KMS-11 (cell line): ENCODE measurements at regions not wholly inside any gene's neighbourhood (a gene's known extent, or its start where the extent isn't known, plus 50 kb on each side); places are given as distances from the start of the nearest gene placed in this dataset.

Source experiments
- H2AFZ ChIP-seq: fragments of 200-600 bp; sonication (generic); 2 replicates; pipeline ENCODE4 v1.6.1; 2016; ENCODE audit warnings: antibody characterized with exemption, mixed run types, low read depth
- H3K27ac ChIP-seq: fragments of 200-600 bp; sonication (generic); 2 replicates; pipeline ENCODE4 v1.6.1; 2016; ENCODE audit warnings: mild to moderate bottlenecking, mixed run types
- H3K27me3 ChIP-seq: fragments of 200-600 bp; sonication (generic); 2 replicates; pipeline ENCODE4 v1.6.1; 2017; ENCODE audit warnings: mild to moderate bottlenecking, low read depth, mixed run types, moderate library complexity; ENCODE audit not compliant: insufficient read depth
- H3K36me3 ChIP-seq: fragments of 200-600 bp; sonication (generic); 2 replicates; pipeline ENCODE4 v1.6.1; 2017; ENCODE audit warnings: mild to moderate bottlenecking, mixed run types; ENCODE audit not compliant: insufficient read depth
- H3K4me1 ChIP-seq: fragments of 200-600 bp; sonication (generic); 2 replicates; pipeline ENCODE4 v1.6.1; 2016; ENCODE audit warnings: mild to moderate bottlenecking, low read depth, mixed run types; ENCODE audit not compliant: poor library complexity, severe bottlenecking
- H3K4me2 ChIP-seq: fragments of 200-600 bp; sonication (generic); 2 replicates; pipeline ENCODE4 v1.7.0; 2016; ENCODE audit warnings: mild to moderate bottlenecking, mixed run types
- H3K4me3 ChIP-seq: fragments of 200-600 bp; sonication (generic); IDR thresholded peaks from 2 replicates; pipeline ENCODE4 v1.6.1; 2017; ENCODE audit warnings: low read depth, low read length, mixed read lengths; ENCODE audit not compliant: insufficient read depth
- H3K79me2 ChIP-seq: fragments of 200-600 bp; sonication (generic); 2 replicates; pipeline ENCODE4 v1.6.1; 2016; ENCODE audit warnings: low read depth, mixed run types; ENCODE audit not compliant: insufficient read depth
- H3K9ac ChIP-seq: fragments of 200-600 bp; sonication (generic); 2 replicates; pipeline ENCODE4 v1.6.1; 2016; ENCODE audit warnings: mild to moderate bottlenecking, mixed run types
- H4K20me1 ChIP-seq: fragments of 200-600 bp; sonication (generic); 2 replicates; pipeline ENCODE4 v1.6.1; 2016; ENCODE audit warnings: mild to moderate bottlenecking, mixed run types; ENCODE audit not compliant: insufficient read depth
- CTCF ChIP-seq: fragments of 200-600 bp; sonication (generic); conservative IDR thresholded peaks from 2 replicates; pipeline ENCODE4 v1.6.1; 2017; ENCODE audit warnings: low read depth, mild to moderate bottlenecking, antibody characterized with exemption, low read length, moderate library complexity, mixed read lengths

DNA sequence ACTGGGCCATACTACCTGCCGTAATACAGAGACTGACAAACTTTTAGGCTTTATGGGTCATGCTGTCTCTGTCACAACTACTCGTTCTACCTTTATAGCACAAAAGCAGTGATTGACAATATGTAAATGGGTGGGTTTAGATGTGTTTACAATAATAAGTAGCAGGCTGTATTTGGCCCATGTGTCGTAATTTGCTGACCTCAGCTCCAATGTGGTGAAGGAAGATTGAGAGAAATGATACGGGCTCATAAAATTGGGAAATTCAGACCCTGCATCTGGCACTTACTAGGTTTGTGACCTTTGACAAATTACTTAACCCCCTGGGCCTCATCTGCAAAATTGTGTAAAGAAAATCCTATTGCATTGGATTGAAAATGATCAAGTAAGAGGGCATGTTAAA, 150.8 kb upstream of the NPSR1 start:
- Histone ChIP-seq H2AFZ (no peak overlapping the region), H3K4me3 (no peak overlapping the region), H3K27me3 (no peaks in the 10 kb centered on the region), H3K4me1 (no peaks in the 10 kb centered on the region), H3K79me2 (no peaks in the 10 kb centered on the region), H3K4me2 (no peak overlapping the region), H4K20me1 (no peaks in the 10 kb centered on the region), H3K36me3 (no peaks in the 10 kb centered on the region), H3K9ac (no peak overlapping the region), H3K27ac (no peak overlapping the region)
- no peak for TF ChIP-seq CTCF

DNA sequence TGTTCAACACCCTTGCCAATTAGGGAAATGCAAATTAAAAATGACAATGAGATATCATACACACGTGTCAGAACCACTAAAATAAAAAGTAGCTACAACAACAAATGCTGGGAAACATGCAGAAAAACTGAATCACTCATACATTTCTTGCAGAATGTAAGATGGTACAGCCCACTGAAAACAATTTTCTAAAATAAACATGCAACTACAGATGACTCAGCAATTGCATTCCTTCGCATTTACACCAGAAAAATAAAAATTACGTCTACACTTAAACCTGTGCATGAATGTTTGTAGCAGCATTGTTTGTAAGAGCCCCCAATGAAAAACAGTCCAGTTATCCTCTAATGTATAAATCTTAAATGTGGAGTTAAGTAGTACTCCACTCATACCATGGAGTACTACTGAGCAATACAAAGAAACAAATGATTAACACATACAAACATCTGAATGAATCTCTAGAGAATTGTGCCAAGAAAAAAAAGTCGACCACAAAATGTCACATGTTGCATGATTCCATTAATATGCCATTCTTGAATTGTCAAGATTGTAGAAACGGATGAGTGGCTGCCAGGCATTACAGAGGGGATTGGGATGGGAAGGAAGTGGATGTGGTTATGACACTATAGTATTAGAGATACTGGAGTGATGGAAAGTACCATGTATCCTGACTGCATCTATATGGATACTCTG, 134.6 kb upstream of the NPSR1 start:
- H3K27me3 ChIP-seq = no peaks in the 10 kb centered on the region
- H3K79me2 ChIP-seq = no peaks in the 10 kb centered on the region
- H2AFZ ChIP-seq = no peak overlapping the region
- no peaks in the 10 kb centered on the region for H3K36me3 ChIP-seq
- no peak overlapping the region for H3K9ac ChIP-seq
- H3K27ac ChIP-seq = no peak overlapping the region
- no peaks in the 10 kb centered on the region for H3K4me1 ChIP-seq
- no peak overlapping the region for H3K4me2 ChIP-seq
- no peaks in the 10 kb centered on the region for H4K20me1 ChIP-seq
- no peak for TF ChIP-seq CTCF
- no peak overlapping the region for H3K4me3 ChIP-seq

GRCh38 chr7:34530259-34530658, 127.8 kb upstream of the NPSR1 start:
- TF ChIP-seq CTCF = no peak
- no peaks in the 10 kb centered on the region for H3K27me3 ChIP-seq
- no peak overlapping the region for H3K27ac ChIP-seq
- H4K20me1 ChIP-seq = no peaks in the 10 kb centered on the region
- H3K79me2 ChIP-seq = no peaks in the 10 kb centered on the region
- no peak overlapping the region for H3K4me3 ChIP-seq
- H3K9ac ChIP-seq = no peak overlapping the region
- no peak overlapping the region for H3K4me2 ChIP-seq
- no peaks in the 10 kb centered on the region for H3K4me1 ChIP-seq
- H3K36me3 ChIP-seq = no peaks in the 10 kb centered on the region
- H2AFZ ChIP-seq = no peak overlapping the region

GRCh38 chr7:34539003-34539402, 119.0 kb upstream of the NPSR1 start:
- H2AFZ ChIP-seq = no peak overlapping the region
- no peak overlapping the region for H3K4me3 ChIP-seq
- no peak overlapping the region for H3K9ac ChIP-seq
- no peak overlapping the region for H3K4me2 ChIP-seq
- H3K79me2 ChIP-seq = no peaks in the 10 kb centered on the region
- no peak for TF ChIP-seq CTCF
- H3K27ac ChIP-seq = no peak overlapping the region
- no peaks in the 10 kb centered on the region for H3K36me3 ChIP-seq
- no peaks in the 10 kb centered on the region for H4K20me1 ChIP-seq
- no peaks in the 10 kb centered on the region for H3K27me3 ChIP-seq
- H3K4me1 ChIP-seq = no peaks in the 10 kb centered on the region
